NT2/D1 (cell line): ENCODE measurements at regions not wholly inside any gene's neighbourhood (a gene's known extent, or its start where the extent isn't known, plus 50 kb on each side); places are given as distances from the start of the nearest gene placed in this dataset.

ENCODE experiments used
- SUZ12 ChIP-seq: IDR thresholded peaks from 2 replicates; pipeline ENCODE4 v1.6.1; 2011; ENCODE audit not compliant: insufficient read length, insufficient read depth; ENCODE audit errors: extremely low read depth
- YY1 ChIP-seq: IDR thresholded peaks from 2 replicates; pipeline ENCODE4 v1.6.1; 2011; ENCODE audit not compliant: insufficient read length, insufficient read depth
- ZNF274 ChIP-seq: IDR thresholded peaks from 2 replicates; pipeline ENCODE4 v1.6.1; 2011; ENCODE audit warnings: mild to moderate bottlenecking, low read depth, low read length

- TF ChIP-seq YY1 (no peak), ZNF274 (no peak), SUZ12 (no peak)
Observed at GRCh38 chr4:58360354-58361133, 1250.4 kb upstream of the IGFBP7 start.
